OCI-LY1 (cell line): ENCODE measurements at regions not wholly inside any gene's neighbourhood (a gene's known extent, or its start where the extent isn't known, plus 50 kb on each side); places are given as distances from the start of the nearest gene placed in this dataset.
"Not testable (repeated sequence)": the region's sequence is repeated elsewhere in the genome, so short reads cannot be mapped to it uniquely, and the experiment has no call there.

Source experiments
- H2AFZ ChIP-seq: fragments of 200-600 bp; sonication (generic), shearing (Covaris generic); 2 replicates; pipeline ENCODE4 v1.6.0; 2014; ENCODE audit warnings: antibody characterized with exemption, mild to moderate bottlenecking, low read length
- H3F3A ChIP-seq: fragments of 200-600 bp; sonication (generic), shearing (Covaris generic); 2 replicates; pipeline ENCODE4 v1.6.0; 2014; ENCODE audit warnings: mild to moderate bottlenecking, antibody characterized with exemption, low read length, moderate library complexity; ENCODE audit not compliant: insufficient read depth
- H3K27ac ChIP-seq: fragments of 200-600 bp; sonication (generic); 2 replicates; pipeline ENCODE4 v1.5.1; 2014; ENCODE audit warnings: low read length, mixed run types, mild to moderate bottlenecking, low read depth; ENCODE audit not compliant: poor library complexity, severe bottlenecking
- H3K27me3 ChIP-seq: fragments of 200-600 bp; sonication (generic); 2 replicates; pipeline ENCODE4 v1.6.0; 2014; ENCODE audit warnings: antibody characterized with exemption, mild to moderate bottlenecking, low read length, moderate library complexity; ENCODE audit not compliant: insufficient read depth
- H3K36me3 ChIP-seq: fragments of 200-600 bp; sonication (generic); 2 replicates; pipeline ENCODE4 v1.6.1; 2014; ENCODE audit warnings: mild to moderate bottlenecking, antibody characterized with exemption, low read length, moderate library complexity, mixed read lengths; ENCODE audit not compliant: insufficient read depth
- H3K4me1 ChIP-seq: fragments of 200-600 bp; sonication (generic); 2 replicates; pipeline ENCODE4 v1.5.1; 2014; ENCODE audit warnings: mild to moderate bottlenecking, low read length, moderate library complexity; ENCODE audit not compliant: insufficient read depth, severe bottlenecking
- H3K4me2 ChIP-seq: fragments of 200-600 bp; sonication (generic), shearing (Covaris generic); 2 replicates; pipeline ENCODE4 v1.6.1; 2014; ENCODE audit warnings: low read length
- H3K4me3 ChIP-seq: fragments of 200-600 bp; sonication (generic); 2 replicates; pipeline ENCODE4 v1.5.1; 2014; ENCODE audit warnings: low read length, low read depth, mild to moderate bottlenecking, mixed read lengths; ENCODE audit not compliant: poor library complexity, severe bottlenecking
- H3K79me2 ChIP-seq: fragments of 200-600 bp; shearing (Covaris generic); 2 replicates; pipeline ENCODE4 v1.6.1; 2016; ENCODE audit warnings: mixed run types, low read length, mixed read lengths; ENCODE audit not compliant: insufficient read depth
- H3K9ac ChIP-seq: fragments of 200-600 bp; sonication (generic), shearing (Covaris generic); 2 replicates; pipeline ENCODE4 v1.6.1; 2014; ENCODE audit warnings: mild to moderate bottlenecking, low read length, mixed read lengths
- H3K9me2 ChIP-seq: fragments of 200-600 bp; sonication (generic), shearing (Covaris generic); 2 replicates; pipeline ENCODE4 v1.6.1; 2014; ENCODE audit warnings: low read depth, mild to moderate bottlenecking, low read length, mixed read lengths
- H3K9me3 ChIP-seq: fragments of 200-600 bp; shearing (Covaris generic); 2 replicates; pipeline ENCODE4 v1.6.1; 2014; ENCODE audit warnings: low read length, mixed read lengths
- H4K20me1 ChIP-seq: fragments of 200-600 bp; sonication (generic), shearing (Covaris generic); 2 replicates; pipeline ENCODE4 v1.6.0; 2016; ENCODE audit warnings: mild to moderate bottlenecking, low read length; ENCODE audit not compliant: insufficient read depth

GRCh38 chr7:6990426-6991152, 164.5 kb upstream of the CCZ1B start:
- H3K9me2 ChIP-seq, H3K4me3 ChIP-seq, H4K20me1 ChIP-seq, H3K36me3 ChIP-seq, H3K27me3 ChIP-seq, H3K27ac ChIP-seq, H2AFZ ChIP-seq, H3K4me2 ChIP-seq, H3K9ac ChIP-seq, H3K79me2 ChIP-seq, H3F3A ChIP-seq, H3K4me1 ChIP-seq, H3K9me3 ChIP-seq: not testable (repeated sequence)

- H3K4me1 ChIP-seq, H4K20me1 ChIP-seq, H3K9me2 ChIP-seq, H3K4me3 ChIP-seq, H3K4me2 ChIP-seq, H3F3A ChIP-seq, H2AFZ ChIP-seq, H3K79me2 ChIP-seq, H3K27me3 ChIP-seq, H3K9ac ChIP-seq, H3K27ac ChIP-seq, H3K36me3 ChIP-seq, H3K9me3 ChIP-seq: not testable (repeated sequence)
Measured at GRCh38 chr7:6991169-6991611, 165.1 kb upstream of the CCZ1B start.

GRCh38 chr7:6991686-6992085, 165.6 kb upstream of the CCZ1B start:
- H3K9ac ChIP-seq, H4K20me1 ChIP-seq, H2AFZ ChIP-seq, H3K9me2 ChIP-seq, H3K4me3 ChIP-seq, H3K4me1 ChIP-seq, H3F3A ChIP-seq, H3K27ac ChIP-seq, H3K27me3 ChIP-seq, H3K79me2 ChIP-seq, H3K36me3 ChIP-seq, H3K4me2 ChIP-seq, H3K9me3 ChIP-seq: not testable (repeated sequence)

GRCh38 chr7:6992133-6992532, 166.1 kb upstream of the CCZ1B start:
- H3K4me2 ChIP-seq, H3K27ac ChIP-seq, H3K4me1 ChIP-seq, H3K27me3 ChIP-seq, H3K4me3 ChIP-seq, H3F3A ChIP-seq, H4K20me1 ChIP-seq, H3K36me3 ChIP-seq, H3K9me3 ChIP-seq, H3K79me2 ChIP-seq, H3K9ac ChIP-seq, H2AFZ ChIP-seq, H3K9me2 ChIP-seq: not testable (repeated sequence)

GRCh38 chr7:6995026-6995425, 169.0 kb upstream of the CCZ1B start:
- not testable (repeated sequence) for H3K36me3 ChIP-seq, H2AFZ ChIP-seq, H3K9me2 ChIP-seq, H3K4me3 ChIP-seq, H4K20me1 ChIP-seq, H3F3A ChIP-seq, H3K4me2 ChIP-seq, H3K9me3 ChIP-seq, H3K9ac ChIP-seq, H3K79me2 ChIP-seq, H3K27me3 ChIP-seq, H3K4me1 ChIP-seq, H3K27ac ChIP-seq

DNA sequence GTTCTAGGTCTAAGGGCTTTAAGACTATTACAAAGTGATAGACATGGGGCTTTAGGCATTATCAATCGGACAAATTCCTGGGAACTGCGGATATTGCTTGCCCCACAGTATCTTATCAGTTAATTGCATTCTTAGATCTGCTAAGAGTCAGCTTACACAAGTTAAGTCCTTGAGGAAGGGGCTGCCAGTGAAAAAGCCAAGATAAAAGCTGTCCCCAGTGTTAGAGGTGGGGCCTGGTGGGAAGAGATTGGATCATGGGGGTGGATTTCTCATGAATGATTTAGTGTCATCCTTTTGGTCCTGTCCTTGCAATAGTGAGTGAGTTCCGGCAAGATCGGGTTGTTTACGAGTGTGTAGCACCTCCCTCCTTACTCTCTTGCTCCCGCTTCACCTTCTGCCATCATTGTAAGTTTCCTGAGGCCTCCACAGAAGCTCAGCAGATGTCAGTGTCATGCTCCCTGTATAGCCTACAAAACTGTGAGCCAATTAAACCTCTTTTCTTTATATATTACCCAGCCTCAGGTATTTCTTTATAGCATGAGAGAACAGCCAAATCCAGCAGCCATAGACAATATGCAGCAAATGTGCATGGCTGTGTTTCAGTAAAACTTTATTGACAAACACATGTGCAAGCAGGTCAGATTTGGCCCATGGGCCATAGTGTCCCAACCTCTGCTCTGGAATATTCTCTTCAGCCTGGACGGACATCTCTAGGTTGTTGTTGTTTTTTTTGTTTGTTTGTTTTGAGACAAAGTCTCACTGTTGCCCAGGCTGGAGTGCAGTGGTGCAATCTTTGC, 169.6 kb upstream of the CCZ1B start:
- H3K9ac ChIP-seq, H3K9me3 ChIP-seq, H3K27ac ChIP-seq, H3K36me3 ChIP-seq, H3K9me2 ChIP-seq, H4K20me1 ChIP-seq, H2AFZ ChIP-seq, H3K4me1 ChIP-seq, H3F3A ChIP-seq, H3K27me3 ChIP-seq, H3K4me3 ChIP-seq, H3K4me2 ChIP-seq, H3K79me2 ChIP-seq: not testable (repeated sequence)

DNA sequence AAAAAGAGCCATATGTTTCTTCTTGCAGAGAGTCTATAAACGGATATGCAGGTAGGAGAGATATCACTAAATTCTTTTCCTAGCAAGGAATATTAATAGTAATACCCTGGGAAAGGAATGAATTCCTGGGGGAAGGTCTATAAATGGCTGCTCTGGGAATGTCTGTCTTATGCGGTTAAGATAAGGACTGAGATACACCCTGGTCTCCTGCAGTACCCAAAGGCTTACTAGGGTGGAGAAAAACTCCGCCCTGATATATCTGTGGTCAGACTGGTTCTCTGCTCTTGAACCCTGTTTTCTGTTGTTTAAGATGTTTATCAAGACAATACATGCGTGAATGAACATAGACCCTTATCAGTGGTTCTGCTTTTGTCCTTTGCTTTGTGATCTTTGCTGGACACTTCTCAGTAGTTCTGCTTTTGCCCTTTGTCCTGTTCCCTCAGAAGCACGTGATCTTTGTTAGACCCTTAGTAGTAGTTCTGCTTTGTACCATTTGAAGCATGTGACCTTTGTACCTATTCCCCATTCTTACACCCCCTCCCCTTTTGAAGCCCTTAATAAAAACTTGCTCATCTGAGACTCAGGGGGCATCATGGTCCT, 173.1 kb upstream of the CCZ1B start:
- H4K20me1 ChIP-seq, H3K79me2 ChIP-seq, H3K9me2 ChIP-seq, H3K27me3 ChIP-seq, H2AFZ ChIP-seq, H3K27ac ChIP-seq, H3F3A ChIP-seq, H3K9ac ChIP-seq, H3K4me2 ChIP-seq, H3K4me1 ChIP-seq, H3K9me3 ChIP-seq, H3K4me3 ChIP-seq, H3K36me3 ChIP-seq: not testable (repeated sequence)
